NCI-H2196 (cell line): ENCODE measurements at regions not wholly inside any gene's neighbourhood (a gene's known extent, or its start where the extent isn't known, plus 50 kb on each side); places are given as distances from the start of the nearest gene placed in this dataset.

Experiments used
- DNase-seq: peaks from one replicate; lab custom pipeline; 2025; ENCODE audit not compliant: unreplicated experiment; lab: John Stamatoyannopoulos, UW

GRCh38 chr7:46900312-46901263, 681.3 kb downstream of the TNS3 start:
- no peak for DNase-seq

- DNase-seq: no peak
These were observed 684.5 kb downstream of the TNS3 start for GRCh38 chr7:46897381-46897780.

GRCh38 chr7:46886669-46887374, 695.1 kb downstream of the TNS3 start:
- DNase-seq: no peak

- no peak for DNase-seq
These were observed 696.7 kb downstream of the TNS3 start for GRCh38 chr7:46885167-46885566.

- DNase-seq: no peak
These were observed 700.3 kb downstream of the TNS3 start for GRCh38 chr7:46881507-46882127.

GRCh38 chr7:46880508-46881196, 701.3 kb downstream of the TNS3 start:
- no peak for DNase-seq

- no peak for DNase-seq
These were observed 702.1 kb downstream of the TNS3 start for GRCh38 chr7:46879783-46880182.

GRCh38 chr7:46871516-46871915, 710.4 kb downstream of the TNS3 start:
- DNase-seq: no peak

GRCh38 chr7:46864716-46865115, 717.2 kb downstream of the TNS3 start:
- DNase-seq: no peak

- no peak for DNase-seq
These were observed 721.9 kb downstream of the TNS3 start for GRCh38 chr7:46859963-46860475.

GRCh38 chr7:46855851-46856250, 726.1 kb downstream of the TNS3 start:
- DNase-seq: no peak

GRCh38 chr7:46854958-46855473, 726.9 kb downstream of the TNS3 start:
- DNase-seq: no peak

- DNase-seq: no peak
These were observed 728.5 kb downstream of the TNS3 start for GRCh38 chr7:46853451-46853850.

GRCh38 chr7:46852795-46853194, 729.1 kb downstream of the TNS3 start:
- DNase-seq: no peak

GRCh38 chr7:46850563-46851330, 731.2 kb downstream of the TNS3 start:
- no peak for DNase-seq

GRCh38 chr7:46848944-46849343, 733.0 kb downstream of the TNS3 start:
- DNase-seq: no peak

GRCh38 chr7:46848311-46848710, 733.6 kb downstream of the TNS3 start:
- no peak for DNase-seq

- no peak for DNase-seq
These were observed 734.8 kb downstream of the TNS3 start for GRCh38 chr7:46847126-46847525.

- DNase-seq: no peak
These were observed 737.4 kb downstream of the TNS3 start for GRCh38 chr7:46844486-46844885.

GRCh38 chr7:46841248-46841647, 740.7 kb downstream of the TNS3 start:
- DNase-seq: no peak
